NCI-H526 treated with DMSO at 0.1 percent for 48 hours (cell line): ENCODE measurements at regions not wholly inside any gene's neighbourhood (a gene's known extent, or its start where the extent isn't known, plus 50 kb on each side); places are given as distances from the start of the nearest gene placed in this dataset.

Source experiments
- DNase-seq: peaks from one replicate; lab custom pipeline; 2025; lab: John Stamatoyannopoulos, UW

DNA sequence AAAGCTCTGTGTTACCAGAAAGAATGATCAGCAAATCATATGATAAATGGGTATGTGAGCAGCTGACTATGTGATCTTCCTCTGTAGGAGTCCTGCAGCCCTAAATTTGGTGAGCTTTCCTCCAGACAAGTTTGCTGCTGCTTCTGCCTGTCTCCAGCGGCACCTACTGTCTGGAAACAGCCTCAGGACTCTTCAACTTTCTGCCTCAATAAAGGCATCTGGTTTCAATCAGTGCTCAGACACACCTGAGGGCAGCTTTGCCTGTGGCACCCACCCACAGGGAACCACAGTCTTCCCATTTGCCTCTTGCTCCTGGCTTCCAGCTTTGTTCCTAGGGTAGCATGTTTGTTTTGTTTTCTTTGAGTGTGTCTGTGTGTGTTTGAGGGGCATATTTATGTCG, 727.9 kb upstream of the MAN1A1 start:
- DNase-seq: peak; percentile 8

DNA sequence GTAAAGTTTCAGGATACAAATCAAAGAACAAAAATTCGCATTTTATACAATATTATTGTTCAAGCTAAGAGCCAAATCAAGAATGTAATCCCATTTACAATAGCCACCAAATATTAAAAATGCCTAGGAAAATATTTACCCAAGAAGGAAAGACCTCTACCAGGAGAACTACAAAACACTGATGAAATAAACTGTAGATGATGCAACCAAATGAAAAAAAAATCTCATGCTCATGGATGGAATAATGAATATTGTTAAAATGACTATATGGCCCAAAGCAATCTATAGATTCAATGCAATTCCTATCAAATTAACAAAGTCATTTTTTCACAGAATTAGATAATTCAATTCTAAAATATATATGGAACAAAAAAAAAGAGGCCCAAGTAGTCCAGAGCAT, 708.8 kb upstream of the MAN1A1 start:
- no peak for DNase-seq

DNA sequence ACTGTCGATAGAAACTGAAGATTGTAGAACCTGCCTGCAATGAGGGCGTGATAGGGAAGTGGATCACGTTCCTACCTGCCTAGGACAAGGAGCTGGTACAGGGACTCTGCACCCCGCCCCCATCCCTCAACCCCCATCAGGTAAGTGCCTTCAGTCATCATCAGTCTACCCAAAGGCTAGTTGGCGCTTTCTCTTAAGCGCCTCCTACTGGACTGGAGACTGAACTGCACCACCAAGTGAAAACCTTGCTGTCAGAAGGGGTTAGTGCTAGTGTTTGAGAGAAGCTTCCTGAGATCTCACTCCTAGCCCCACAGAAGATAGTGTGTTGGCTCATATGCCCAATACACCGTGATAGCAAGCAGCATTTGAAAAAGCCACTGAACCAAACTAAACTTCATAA, 706.5 kb upstream of the MAN1A1 start:
- no peak for DNase-seq

DNA sequence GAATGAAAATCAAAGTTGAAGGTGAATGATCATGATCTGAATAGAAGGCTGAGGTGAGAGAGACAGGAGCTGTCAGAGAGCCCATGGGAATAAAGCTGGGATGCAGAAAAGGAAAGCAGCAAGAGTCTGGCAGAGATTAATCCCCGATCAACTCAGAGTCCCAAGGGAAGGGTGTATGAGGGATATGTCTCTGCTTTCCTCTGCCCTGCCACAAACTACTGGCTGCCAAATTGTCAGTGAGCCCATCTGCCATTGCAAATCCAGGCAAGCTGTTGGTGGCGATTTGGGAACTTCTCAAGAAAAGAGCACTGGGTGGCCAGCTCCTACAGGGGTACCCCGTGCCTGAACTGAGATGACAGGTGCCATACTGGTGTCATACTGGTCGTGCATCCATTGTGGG, 705.5 kb upstream of the MAN1A1 start:
- DNase-seq: no peak

DNA sequence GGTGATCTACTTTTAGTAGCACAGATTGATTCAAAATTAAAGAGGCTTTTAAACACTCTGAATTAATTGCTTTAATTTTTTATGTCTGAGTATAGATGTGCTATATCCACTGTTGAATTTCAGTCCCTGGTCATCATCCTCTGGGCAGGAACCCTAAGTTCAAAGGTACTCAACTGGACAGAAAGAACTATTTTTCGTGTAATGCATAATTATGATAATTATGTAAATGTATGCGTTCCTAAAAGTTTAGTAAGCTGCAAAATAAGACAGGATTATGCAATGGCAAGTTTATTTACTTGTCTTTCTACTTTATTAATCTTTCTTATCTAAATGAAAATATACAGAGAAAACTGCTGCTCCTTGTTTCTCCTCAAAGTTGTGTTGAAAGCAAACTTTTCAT, 690.1 kb upstream of the MAN1A1 start:
- DNase-seq: no peak

DNA sequence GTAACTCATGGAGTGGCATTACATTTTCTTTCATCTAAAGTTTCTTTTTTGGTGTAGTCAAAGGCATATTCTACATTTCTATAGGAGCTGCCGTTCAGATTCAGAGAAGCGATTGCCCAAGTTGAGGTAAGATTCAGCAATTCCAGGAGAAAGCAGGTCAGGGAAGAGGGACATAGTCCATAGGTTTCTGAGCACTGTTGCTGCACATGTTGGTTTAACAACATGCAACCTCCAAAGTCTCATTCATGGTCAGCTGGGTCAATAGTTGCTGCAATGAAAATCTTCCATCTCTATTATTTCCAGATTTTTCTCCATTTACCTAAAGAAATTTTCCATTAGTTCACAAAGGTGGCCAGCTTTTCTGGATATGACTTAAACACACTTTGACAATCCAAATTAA, 682.3 kb upstream of the MAN1A1 start:
- DNase-seq: no peak

DNA sequence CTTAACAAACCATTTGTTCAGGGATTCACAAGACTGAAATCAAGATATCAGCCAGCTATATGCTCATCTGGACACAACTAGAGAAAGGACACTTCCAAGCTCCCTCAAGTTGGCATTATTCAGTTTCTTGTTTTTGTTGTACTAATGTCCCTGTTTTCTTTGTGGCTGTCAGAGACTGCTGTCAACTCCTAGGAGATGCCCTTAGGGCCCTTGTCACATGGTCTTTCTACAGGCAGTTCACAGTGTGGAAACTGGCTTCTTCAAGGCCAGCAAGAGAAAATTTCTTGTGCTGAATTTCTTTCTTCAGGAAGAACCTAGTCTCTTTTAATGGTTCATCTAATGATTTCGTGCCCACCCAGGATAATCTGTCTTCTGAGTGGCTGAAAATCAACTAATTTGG, 677.2 kb upstream of the MAN1A1 start:
- no peak for DNase-seq

DNA sequence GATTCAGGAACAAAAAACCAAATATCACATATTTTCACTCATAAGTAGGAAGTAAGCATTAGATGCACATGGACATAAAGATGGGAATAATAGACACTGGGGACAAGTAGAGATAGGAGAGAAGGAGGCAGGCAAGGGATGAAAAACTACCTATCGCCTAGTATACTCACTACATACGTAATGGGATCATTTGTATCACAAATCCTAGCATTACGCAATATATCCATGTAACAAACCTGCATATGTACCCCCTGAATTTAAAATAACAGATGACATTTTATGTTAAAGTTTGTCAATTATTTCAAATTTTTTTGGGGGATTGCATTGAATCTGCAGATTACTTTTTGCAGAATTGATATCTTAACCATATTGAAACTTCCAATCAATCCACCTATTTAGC, 660.5 kb upstream of the MAN1A1 start:
- no peak for DNase-seq

DNA sequence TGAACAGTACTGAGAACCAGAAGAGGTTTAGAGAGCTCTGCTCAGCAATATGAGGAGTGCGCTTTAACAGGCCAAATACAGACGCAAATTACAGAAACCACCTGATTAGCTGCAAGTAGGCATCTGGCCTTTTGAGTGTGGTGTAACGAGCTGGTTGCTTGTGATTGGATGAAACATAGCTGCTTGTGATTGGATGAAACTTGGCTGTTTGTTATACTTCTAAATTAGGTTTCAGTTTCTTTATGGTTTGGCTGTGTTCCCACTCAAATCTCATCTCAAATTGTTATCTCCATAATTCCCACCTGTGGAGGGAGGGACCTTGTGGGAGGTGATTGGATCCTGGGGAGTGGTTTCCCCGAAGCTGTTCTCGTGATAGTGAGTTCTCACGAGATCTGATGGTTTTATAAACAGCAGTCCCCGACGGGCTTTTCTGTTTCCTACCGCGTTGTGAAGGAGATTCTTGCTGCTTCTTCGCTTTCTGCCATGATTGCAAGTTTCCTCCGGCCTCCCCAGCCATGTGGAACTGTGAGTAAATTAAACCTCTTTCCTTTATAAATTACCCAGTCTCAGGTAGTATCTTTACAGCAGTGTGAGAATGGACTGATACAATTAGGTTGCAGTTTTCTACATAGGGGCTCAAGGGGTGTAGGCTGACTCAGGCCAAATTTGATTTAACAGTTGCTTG, 655.9 kb upstream of the MAN1A1 start:
- no peak for DNase-seq

DNA sequence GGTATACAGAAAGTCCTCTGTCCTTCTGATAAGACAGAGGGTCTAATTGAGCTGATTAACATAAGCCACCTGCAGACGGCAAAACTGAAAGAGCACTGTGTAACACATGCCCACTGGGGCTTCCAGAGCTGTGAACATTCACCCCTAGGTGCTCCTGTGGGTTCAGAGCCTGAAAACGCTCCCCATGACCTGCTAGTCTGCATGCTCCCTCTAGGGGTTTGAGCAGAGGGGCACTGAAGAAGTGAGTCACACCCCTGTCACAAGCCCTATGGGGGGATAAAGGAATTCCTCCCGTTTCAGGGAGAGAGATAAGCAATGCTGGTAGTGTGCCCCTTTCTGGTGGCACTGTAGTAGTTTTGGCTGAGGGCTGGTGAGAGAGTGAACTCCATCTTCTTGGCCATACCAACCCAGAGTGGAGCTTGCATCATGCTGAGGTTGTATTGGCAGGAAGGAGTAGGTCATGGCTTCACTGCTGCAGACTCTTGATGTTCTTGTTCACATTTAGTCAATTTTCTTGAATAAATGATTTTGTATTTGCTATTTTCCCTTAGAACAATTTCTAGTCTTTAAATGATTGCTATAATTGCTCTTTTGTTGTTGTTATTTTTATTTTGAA, 637.5 kb upstream of the MAN1A1 start:
- no peak for DNase-seq

DNA sequence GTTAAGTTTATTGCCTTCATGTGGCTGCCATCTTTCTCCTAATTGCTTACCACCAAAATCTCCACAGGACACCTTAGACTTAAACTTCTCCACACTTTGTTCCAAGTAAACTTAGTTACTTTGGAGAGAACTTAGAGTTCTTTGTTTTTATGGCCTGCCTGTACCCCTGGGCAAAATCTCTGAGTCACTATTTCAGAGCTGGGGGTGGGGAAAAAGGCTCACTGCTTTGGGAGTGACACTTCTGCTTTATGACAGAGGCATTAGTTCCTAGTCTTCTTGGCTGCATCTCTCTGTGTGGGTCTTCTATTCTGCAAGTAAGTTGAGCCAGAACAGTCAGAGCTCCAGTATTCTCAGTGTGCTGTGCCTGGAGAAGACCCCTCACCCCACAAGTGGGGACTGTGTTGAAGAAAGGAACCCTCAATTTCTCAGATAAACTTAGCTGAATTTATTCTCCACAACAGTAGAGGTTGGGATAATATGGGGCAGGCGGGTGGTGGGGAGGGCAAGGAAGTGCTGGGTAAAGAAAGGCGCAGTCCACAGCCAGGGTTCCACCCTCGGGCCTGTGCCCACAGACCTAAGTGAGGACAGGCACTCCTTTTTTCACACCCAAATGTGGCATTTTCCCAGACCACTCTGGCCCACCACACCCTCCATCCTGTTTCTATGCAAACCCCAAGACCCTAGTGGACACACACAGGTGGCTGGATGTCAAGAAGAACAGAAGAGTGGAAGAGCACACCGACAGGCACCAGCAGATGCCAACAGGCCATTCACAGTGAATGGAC, 636.6 kb upstream of the MAN1A1 start:
- DNase-seq: no peak

DNA sequence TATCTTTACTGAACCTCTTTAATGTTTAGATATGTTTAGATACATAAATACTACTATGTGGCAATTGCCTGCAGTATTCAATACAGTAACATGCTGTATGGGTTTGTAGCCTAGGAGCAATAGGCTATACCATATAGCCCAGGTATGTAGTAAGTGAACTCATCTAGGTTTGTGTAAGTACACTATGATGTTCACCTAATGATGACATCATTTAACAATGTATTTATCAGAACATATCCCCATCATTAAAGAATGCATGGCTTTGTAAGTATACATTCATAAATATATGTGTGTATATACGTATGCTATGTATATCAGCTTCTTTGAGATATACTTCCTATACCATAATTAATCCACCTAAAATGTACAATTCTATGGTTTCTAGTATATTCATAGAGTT, 631.2 kb upstream of the MAN1A1 start:
- DNase-seq: no peak

DNA sequence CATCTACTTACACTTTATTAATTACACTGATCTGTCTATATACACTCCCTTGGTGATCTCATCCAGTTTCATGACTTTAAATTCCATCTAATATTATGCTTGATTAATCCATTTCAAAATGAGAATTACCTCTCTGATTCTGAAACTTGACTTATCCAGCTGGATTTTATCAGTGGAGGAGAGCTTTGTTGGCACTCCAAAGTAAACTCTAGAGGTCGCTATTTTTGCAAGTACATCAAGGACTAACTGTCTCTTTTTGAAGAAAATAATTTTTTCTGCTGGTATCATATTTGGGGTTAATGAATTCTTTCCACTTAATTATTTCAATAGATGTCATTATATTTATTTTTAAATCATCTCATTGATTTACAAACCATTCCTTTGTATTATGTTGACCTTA, 630.3 kb upstream of the MAN1A1 start:
- no peak for DNase-seq

DNA sequence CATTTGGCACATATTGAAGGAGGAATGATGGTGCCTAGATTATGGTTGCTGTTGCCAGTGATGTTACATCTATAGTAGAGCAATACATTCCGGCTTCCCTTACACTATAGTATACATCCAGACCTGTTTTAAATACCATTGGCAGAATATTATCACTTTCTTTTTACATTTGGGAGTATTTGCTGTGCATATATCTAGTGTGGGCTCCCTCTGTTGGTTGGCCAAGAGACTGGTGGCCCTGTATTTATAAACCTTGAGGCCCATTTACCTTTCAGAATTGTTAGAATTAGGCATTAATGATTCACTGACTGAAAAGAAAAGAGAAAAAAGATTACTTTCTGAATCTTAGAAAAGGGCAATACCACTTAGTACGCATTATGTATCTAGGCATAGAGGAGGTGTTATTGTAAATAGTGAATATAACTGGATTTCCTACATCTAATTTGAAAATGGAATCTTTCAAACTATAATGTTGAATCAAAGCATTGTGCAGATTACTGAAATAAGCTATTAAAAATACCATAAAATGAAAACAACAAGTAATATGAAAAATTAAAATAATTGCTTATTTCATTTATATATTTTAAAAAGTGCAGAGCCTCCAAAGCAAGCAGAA, 628.8 kb upstream of the MAN1A1 start:
- DNase-seq: peak; percentile 7

DNA sequence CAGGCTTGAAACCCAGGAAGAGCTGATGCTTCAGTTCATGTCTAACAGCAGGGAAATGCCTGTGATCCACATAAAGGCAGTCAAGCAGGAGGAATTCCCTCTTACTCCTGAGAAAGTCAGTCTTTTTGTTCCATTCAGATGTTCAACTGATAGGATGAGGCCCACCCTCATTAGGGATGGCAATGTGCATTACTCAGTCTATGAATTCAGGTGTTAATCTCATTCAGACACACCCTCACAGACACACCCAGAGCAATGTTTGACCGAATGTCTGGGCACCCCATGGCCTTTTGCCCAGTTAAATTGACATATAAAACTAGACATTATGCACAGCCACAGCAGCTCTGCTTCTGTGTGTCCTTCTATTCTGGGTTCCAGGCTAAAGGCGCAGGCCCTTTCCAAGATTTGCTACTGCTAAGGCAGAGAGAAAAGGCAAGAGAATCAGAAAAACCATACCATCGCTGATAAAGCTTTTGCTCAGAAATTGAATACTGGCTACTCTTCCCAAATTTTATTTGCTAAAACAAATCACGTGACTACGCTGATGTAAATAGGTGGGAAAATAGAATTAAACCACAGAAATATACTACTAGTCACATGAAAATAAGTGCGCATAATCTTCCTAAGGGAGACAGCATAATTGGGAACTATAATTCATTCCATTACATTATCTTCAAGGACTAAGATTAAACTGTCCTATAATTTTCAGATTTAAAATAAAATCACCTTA, 625.0 kb upstream of the MAN1A1 start:
- no peak for DNase-seq

DNA sequence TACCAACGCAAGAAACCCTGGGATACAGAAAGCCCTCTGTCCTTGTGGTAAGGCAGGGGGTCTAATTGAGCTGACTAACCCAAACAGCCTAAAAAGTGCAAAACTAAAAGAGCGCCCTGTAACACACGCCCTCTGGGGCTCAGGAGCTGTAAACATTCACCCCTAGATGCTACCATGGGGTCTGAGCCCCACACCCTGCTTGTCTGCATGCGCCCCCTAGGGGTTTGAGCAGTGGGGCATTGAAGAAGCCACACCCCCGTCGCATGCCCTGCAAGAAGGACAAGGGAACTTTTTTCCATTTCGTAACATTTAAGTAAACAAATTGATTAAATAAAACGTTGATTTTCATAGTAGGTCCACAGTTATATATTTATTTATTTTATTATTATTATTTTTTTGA, 616.9 kb upstream of the MAN1A1 start:
- no peak for DNase-seq

DNA sequence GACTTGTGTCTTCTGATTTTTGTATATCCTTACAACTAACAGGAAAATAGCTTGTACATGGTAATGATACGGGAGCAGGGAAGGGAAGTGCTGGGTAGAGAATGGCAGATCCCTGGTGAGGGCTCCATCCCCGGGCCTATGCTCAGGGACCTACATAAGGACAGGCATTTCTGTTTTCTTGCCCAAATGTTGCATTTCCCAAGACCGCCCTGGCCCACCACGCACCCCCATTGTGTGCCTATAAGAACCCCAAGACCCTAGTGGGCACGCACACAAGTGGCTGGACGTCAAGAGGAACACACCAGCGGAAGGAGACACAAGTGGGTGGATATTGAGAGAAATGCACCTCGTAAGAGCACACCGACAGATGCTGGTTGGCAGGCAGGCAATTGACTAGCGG, 616.3 kb upstream of the MAN1A1 start:
- DNase-seq: no peak

DNA sequence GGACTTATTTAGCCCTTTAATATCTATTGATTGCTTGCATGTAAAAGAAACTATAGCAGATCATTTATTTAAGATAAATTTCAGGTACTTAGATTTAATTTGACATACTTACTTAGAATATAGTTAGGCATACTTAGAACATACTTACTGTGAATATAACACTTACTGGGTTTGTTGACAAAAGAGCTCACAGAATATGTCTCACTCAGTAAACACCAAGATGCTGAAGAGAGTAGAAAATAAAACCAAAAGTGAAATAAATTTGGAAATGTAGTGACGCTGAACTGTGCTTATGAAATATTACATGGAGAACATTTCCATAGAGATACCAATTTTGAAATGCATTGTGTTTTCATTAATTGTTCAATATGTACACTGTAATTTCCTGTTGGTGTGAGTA, 615.4 kb upstream of the MAN1A1 start:
- no peak for DNase-seq

DNA sequence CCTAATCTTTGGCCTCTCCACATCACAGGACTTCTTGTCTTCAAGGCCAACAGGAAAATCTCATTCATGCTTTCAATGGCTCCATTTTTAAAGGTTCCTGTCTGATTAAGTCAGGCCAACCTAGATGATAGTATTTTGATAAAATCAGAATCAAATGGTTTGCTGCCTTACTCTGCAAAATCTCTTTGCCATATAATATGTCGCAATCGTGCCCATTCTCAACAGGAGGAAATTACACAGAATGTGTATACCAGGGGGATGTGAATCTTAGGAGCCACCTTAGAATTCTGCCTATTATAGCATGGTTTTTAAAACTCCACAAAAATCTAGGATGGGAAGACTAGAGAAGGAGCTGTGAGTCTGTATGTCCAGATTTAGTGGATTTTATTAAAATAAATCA, 612.9 kb upstream of the MAN1A1 start:
- DNase-seq: no peak

DNA sequence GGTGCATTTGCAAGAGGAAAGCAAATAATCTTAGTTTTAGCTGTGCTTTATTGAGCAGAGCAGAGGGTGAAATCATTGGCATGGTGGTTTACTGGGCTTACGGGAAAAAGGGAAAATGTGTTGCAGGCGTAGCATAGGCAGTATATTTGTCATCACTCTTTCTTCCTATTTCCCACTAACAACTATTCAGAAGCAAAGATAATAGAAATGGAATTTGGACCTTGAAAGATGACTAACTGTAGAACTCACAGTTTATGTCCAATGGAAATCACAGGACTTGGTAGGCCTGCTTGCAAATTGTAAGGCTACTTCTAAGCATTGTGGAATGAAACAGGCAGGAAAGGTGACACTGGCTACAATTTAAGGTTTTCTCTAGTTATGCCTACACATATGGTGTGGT, 611.9 kb upstream of the MAN1A1 start:
- DNase-seq: no peak

DNA sequence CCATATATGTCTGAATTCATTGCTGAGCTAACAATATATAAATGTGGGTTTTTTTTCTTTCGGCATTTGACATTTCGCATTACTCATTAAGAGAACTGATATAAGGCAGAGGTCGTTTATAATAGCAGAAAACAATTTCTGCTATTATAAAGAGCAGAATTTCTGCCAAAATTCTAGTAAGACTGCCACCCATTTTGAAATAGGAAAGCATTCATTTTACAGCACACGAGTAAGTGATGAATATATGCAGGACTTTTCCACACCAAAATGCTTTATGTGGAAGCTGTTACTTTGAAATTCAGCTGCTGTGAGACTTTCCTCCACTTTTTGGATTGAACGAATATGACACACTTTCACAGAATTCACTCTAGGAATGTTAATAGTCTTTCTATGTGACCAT, 610.9 kb upstream of the MAN1A1 start:
- DNase-seq: no peak

DNA sequence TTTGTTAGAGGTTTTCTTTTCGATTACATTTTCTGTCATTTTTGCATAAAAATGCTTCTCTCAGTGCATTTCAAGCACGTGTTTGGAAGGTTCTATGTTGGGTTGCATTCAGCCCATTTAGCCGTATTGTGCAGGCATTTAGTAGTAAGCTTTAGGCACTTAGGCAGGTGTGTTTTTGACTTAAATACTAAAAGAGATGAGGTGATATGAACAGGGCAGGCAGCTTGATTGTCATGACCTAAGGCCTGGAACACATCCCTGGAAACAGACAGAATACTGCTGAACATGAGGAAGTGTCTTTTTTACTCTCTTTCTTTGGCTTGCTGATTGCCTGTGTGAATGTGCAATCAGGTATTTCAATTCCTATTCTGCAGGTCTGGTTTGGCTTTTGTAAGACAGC, 610.5 kb upstream of the MAN1A1 start:
- no peak for DNase-seq
